Type B pancreatic cell (in vitro differentiated cells): ENCODE measurements at regions not wholly inside any gene's neighbourhood (a gene's known extent, or its start where the extent isn't known, plus 50 kb on each side); places are given as distances from the start of the nearest gene placed in this dataset.

Source experiments
- DNase-seq: peaks from one replicate; pipeline ENCODE4 v3.0.0; 2021; ENCODE audit warnings: mixed read lengths; ENCODE audit not compliant: unreplicated experiment; ENCODE audit errors: extremely low spot score
- H3K27ac Mint-ChIP-seq: 2 replicates; pipeline ENCODE4 v1.8.0; 2021; ENCODE audit warnings: mild to moderate bottlenecking, mixed read lengths
- H3K27me3 Mint-ChIP-seq: 2 replicates; pipeline ENCODE4 v1.8.0; 2021; ENCODE audit warnings: mixed read lengths
- H3K36me3 Mint-ChIP-seq: 2 replicates; pipeline ENCODE4 v1.8.0; 2021; ENCODE audit warnings: mixed read lengths
- H3K4me1 Mint-ChIP-seq: one replicate; pipeline ENCODE4 v1.8.0; 2021; ENCODE audit warnings: mixed read lengths; ENCODE audit not compliant: unreplicated experiment
- H3K4me3 Mint-ChIP-seq: 2 replicates; pipeline ENCODE4 v1.8.0; 2021; ENCODE audit warnings: mild to moderate bottlenecking, mixed read lengths
- H3K9me3 Mint-ChIP-seq: 2 replicates; pipeline ENCODE4 v1.8.0; 2021; ENCODE audit warnings: mixed read lengths
- CTCF ChIP-seq: fragments of 200-600 bp; sonication (generic); conservative IDR thresholded peaks from 2 replicates; pipeline ENCODE4 v1.5.0; 2021; ENCODE audit warnings: antibody characterized with exemption, mild to moderate bottlenecking

GRCh38 chr11:45544826-45545225 lies 120.6 kb downstream of the CHST1 start:
- no peaks in the 10 kb centered on the region for H3K9me3 Mint-ChIP-seq
- TF ChIP-seq CTCF: no peak
- no peak overlapping the region for H3K4me3 Mint-ChIP-seq
- no peaks in the 10 kb centered on the region for H3K4me1 Mint-ChIP-seq
- no peaks in the 10 kb centered on the region for H3K36me3 Mint-ChIP-seq
- no peak overlapping the region for H3K27ac Mint-ChIP-seq
- peaks cover 41% of the 10 kb centered on the region for H3K27me3 Mint-ChIP-seq
- DNase-seq: no peak

- no peaks in the 10 kb centered on the region for H3K36me3 Mint-ChIP-seq
- TF ChIP-seq CTCF: no peak
- peaks cover 41% of the 10 kb centered on the region for H3K27me3 Mint-ChIP-seq
Measured at GRCh38 chr11:45543808-45544422, 121.5 kb downstream of the CHST1 start.

GRCh38 chr11:45543081-45543480 lies 122.3 kb downstream of the CHST1 start:
- no peak for DNase-seq
- Mint-ChIP-seq H3K27me3 (peaks cover 46% of the 10 kb centered on the region), H3K4me3 (no peak overlapping the region), H3K9me3 (no peaks in the 10 kb centered on the region), H3K27ac (no peak overlapping the region), H3K36me3 (no peaks in the 10 kb centered on the region), H3K4me1 (no peaks in the 10 kb centered on the region)
- TF ChIP-seq CTCF: no peak

More at GRCh38 chr11:45543808-45544422, 121.5 kb downstream of the CHST1 start:
- Mint-ChIP-seq H3K4me1 (no peaks in the 10 kb centered on the region), H3K4me3 (no peak overlapping the region), H3K27ac (no peak overlapping the region), H3K9me3 (no peaks in the 10 kb centered on the region)
- no peak for DNase-seq

GRCh38 chr11:45541693-45542434 lies 123.6 kb downstream of the CHST1 start:
- Mint-ChIP-seq H3K27me3 (peaks cover 50% of the 10 kb centered on the region), H3K9me3 (no peaks in the 10 kb centered on the region), H3K36me3 (no peaks in the 10 kb centered on the region), H3K4me1 (no peaks in the 10 kb centered on the region), H3K27ac (no peak overlapping the region), H3K4me3 (no peak overlapping the region)
- no peak for TF ChIP-seq CTCF
- DNase-seq: no peak

GRCh38 chr11:45538939-45539338 lies 126.5 kb downstream of the CHST1 start:
- H3K9me3 Mint-ChIP-seq: no peaks in the 10 kb centered on the region
- DNase-seq: no peak
- no peak for TF ChIP-seq CTCF
- no peaks in the 10 kb centered on the region for H3K4me1 Mint-ChIP-seq
- no peaks in the 10 kb centered on the region for H3K36me3 Mint-ChIP-seq
- no peak overlapping the region for H3K27ac Mint-ChIP-seq
- no peak overlapping the region for H3K4me3 Mint-ChIP-seq
- H3K27me3 Mint-ChIP-seq: peaks cover 48% of the 10 kb centered on the region
